ENCODE measurements at regions not wholly inside any gene's neighbourhood (a gene's known extent, or its start where the extent isn't known, plus 50 kb on each side); places are given as distances from the start of the nearest gene placed in this dataset.

DNA sequence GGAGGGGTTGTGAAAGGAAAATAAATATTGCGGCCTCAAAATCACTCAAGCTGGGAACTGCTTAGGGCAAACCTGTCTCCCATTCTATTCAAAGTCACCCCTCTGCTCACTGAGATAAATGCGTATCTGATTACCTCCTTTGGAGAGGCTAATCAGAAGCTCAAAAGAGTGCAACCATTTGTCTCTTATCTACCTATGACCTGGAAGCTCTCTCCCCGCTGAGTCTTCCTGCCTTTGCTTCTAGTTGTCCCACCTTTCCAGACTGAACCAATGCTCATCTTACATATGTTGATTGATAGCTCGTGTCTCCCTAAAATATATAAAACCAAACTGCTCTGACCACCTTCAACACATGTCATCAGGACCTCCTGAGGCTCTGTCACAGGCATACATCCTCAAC, 91.6 kb upstream of the CAMK1G start:
- no peak for TF ChIP-seq EZH2 (IDR thresholded peaks at IDR 0.05; ENCODE audit: low read depth)
- TF ChIP-seq, protein P1, sequence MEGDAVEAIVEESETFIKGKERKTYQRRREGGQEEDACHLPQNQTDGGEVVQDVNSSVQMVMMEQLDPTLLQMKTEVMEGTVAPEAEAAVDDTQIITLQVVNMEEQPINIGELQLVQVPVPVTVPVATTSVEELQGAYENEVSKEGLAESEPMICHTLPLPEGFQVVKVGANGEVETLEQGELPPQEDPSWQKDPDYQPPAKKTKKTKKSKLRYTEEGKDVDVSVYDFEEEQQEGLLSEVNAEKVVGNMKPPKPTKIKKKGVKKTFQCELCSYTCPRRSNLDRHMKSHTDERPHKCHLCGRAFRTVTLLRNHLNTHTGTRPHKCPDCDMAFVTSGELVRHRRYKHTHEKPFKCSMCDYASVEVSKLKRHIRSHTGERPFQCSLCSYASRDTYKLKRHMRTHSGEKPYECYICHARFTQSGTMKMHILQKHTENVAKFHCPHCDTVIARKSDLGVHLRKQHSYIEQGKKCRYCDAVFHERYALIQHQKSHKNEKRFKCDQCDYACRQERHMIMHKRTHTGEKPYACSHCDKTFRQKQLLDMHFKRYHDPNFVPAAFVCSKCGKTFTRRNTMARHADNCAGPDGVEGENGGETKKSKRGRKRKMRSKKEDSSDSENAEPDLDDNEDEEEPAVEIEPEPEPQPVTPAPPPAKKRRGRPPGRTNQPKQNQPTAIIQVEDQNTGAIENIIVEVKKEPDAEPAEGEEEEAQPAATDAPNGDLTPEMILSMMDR (conservative IDR thresholded peaks at IDR 0.05), result no peak

All from PC-9 (cell line).